ENCODE measurements at regions not wholly inside any gene's neighbourhood (a gene's known extent, or its start where the extent isn't known, plus 50 kb on each side); places are given as distances from the start of the nearest gene placed in this dataset.

DNA sequence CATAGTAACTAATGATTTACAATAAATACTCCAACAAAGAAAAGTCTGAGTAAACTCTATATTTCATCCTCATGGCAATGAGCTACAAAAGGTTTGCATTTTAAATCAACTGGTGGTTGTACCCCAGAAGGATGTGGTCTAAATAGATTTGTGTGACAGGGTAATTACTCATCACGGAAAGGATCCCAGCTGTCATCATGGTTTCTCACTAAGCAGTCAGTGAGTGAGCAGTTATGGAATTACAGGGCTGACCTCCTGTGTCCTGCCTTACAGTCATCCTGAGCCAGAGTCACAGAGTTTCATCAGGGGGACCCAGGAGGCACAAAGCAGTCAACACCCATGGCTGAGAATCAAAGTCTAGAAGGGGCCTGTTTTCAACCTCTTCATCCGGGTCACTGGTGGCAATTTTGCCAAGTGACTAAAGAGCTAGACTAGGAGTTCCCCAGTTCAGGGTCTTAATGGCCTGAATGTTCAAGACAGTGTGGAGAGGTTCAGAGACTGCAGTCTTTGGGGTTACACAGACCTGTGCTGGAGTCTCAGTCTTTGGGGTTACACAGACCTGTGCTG lies 210.7 kb upstream of the SLC24A2 start:
- Histone ChIP-seq H3K4me1 (ENCODE audit: insufficient read depth, insufficient read length) (no peaks in the 10 kb centered on the region), H3K4me3 (ENCODE audit: insufficient read length, low read depth) (no peak overlapping the region), H3K36me3 (ENCODE audit: insufficient read depth, insufficient read length, low read length) (no peaks in the 10 kb centered on the region), H3K9ac (ENCODE audit: insufficient read length, low read depth) (no peak overlapping the region), H3K27me3 (ENCODE audit: insufficient read depth, insufficient read length) (no peaks in the 10 kb centered on the region), H3K9me3 (ENCODE audit: insufficient read depth, low read length) (no peaks in the 10 kb centered on the region)
- DNase-seq (ENCODE audit: low read depth, low spot score) = no peak
- TF ChIP-seq YY1 (IDR thresholded peaks at IDR 0.05; ENCODE audit: insufficient read depth, insufficient read length) = no peak
- no peak for TF ChIP-seq ZNF274 (IDR thresholded peaks at IDR 0.05; ENCODE audit: low read depth, low read length)
- no peak for TF ChIP-seq SUZ12 (IDR thresholded peaks at IDR 0.05; ENCODE audit: extremely low read depth, insufficient read depth, insufficient read length)

DNA sequence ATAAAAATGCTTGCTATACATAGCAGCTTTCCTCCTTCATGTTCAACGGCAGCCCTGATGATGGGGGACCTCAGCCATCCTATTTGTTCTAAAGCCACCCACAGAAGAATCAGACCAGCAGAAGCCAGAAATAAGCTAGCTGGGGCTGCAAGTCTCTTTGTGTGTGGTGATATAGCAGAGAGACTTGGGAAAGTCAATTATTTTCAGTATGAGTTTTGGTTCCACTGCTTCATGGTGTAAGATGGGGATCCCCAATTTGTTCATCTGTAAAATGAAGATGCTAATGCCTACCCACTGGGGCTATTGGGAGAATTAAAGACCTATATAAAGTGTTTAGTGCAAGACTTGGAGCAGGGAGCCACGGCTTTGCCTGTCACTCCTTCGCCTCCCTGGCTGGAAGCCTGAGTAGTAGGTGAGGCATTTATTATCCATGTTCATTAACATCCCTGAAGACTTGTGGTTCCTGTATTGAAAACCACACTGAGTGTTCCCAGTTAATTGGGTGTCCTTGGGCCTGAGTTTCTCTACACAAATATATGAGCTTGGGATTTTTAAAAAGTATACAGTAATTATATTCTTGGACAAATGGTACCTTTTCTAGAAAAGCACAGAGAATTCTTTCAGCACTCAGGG lies 210.1 kb upstream of the SLC24A2 start:
- Histone ChIP-seq H3K9ac (ENCODE audit: insufficient read length, low read depth) (no peak overlapping the region), H3K9me3 (ENCODE audit: insufficient read depth, low read length) (no peaks in the 10 kb centered on the region), H3K4me1 (ENCODE audit: insufficient read depth, insufficient read length) (no peaks in the 10 kb centered on the region), H3K27me3 (ENCODE audit: insufficient read depth, insufficient read length) (no peaks in the 10 kb centered on the region), H3K4me3 (ENCODE audit: insufficient read length, low read depth) (no peak overlapping the region), H3K36me3 (ENCODE audit: insufficient read depth, insufficient read length, low read length) (no peaks in the 10 kb centered on the region)
- no peak for TF ChIP-seq ZNF274 (IDR thresholded peaks at IDR 0.05; ENCODE audit: low read depth, low read length)
- no peak for TF ChIP-seq YY1 (IDR thresholded peaks at IDR 0.05; ENCODE audit: insufficient read depth, insufficient read length)
- no peak for TF ChIP-seq SUZ12 (IDR thresholded peaks at IDR 0.05; ENCODE audit: extremely low read depth, insufficient read depth, insufficient read length)
- DNase-seq (ENCODE audit: low read depth, low spot score) = no peak

DNA sequence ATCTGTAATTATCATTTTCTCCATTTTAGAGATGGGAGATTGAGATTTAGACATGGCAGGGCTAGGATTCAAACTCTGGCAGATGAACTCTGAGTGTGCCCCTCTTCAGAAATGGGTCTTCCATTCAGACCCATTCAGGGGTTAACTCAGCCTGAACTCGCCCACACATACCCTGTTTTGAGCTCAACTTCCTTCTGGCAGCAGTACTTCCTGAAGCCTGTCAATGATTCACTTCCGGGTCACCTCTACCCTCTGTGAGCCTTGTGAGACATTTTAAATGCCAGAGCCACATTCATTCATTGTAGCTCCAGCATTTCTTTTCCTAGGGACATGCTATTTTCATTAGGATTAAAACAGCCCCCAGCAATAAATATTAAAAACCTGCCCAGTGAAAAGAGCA lies 209.3 kb upstream of the SLC24A2 start:
- H3K4me3 ChIP-seq (ENCODE audit: insufficient read length, low read depth) = no peak overlapping the region
- no peaks in the 10 kb centered on the region for H3K4me1 ChIP-seq (ENCODE audit: insufficient read depth, insufficient read length)
- H3K9ac ChIP-seq (ENCODE audit: insufficient read length, low read depth) = no peak overlapping the region
- DNase-seq (ENCODE audit: low read depth, low spot score) = no peak
- no peak for TF ChIP-seq SUZ12 (IDR thresholded peaks at IDR 0.05; ENCODE audit: extremely low read depth, insufficient read depth, insufficient read length)
- no peak for TF ChIP-seq ZNF274 (IDR thresholded peaks at IDR 0.05; ENCODE audit: low read depth, low read length)
- no peak for TF ChIP-seq YY1 (IDR thresholded peaks at IDR 0.05; ENCODE audit: insufficient read depth, insufficient read length)
- no peaks in the 10 kb centered on the region for H3K36me3 ChIP-seq (ENCODE audit: insufficient read depth, insufficient read length, low read length)
- H3K27me3 ChIP-seq (ENCODE audit: insufficient read depth, insufficient read length) = no peaks in the 10 kb centered on the region
- H3K9me3 ChIP-seq (ENCODE audit: insufficient read depth, low read length) = no peaks in the 10 kb centered on the region

DNA sequence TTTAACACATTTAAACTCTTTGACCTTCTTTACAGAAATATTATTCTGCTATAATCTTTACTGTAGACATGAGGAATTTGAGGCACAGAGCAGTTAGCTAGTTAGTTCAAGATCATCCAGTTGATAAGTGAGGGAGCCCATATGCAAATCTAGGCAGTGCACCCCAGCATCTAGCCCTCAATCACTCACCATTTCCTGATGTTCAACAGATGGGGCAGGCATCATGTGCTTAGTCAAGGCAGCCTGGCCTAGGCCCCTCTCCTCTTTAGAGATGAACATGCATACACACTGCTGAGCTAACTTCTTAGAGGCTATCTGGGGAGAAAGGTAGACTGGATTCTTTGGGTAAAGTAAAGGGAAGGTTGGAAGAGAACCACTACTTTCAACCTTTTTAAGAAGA lies 206.8 kb upstream of the SLC24A2 start:
- DNase-seq (ENCODE audit: low read depth, low spot score) = no peak
- TF ChIP-seq ZNF274 (IDR thresholded peaks at IDR 0.05; ENCODE audit: low read depth, low read length) (no peak), YY1 (IDR thresholded peaks at IDR 0.05; ENCODE audit: insufficient read depth, insufficient read length) (no peak), SUZ12 (IDR thresholded peaks at IDR 0.05; ENCODE audit: extremely low read depth, insufficient read depth, insufficient read length) (no peak)
- H3K9me3 ChIP-seq (ENCODE audit: insufficient read depth, low read length) = no peaks in the 10 kb centered on the region
- no peak overlapping the region for H3K4me3 ChIP-seq (ENCODE audit: insufficient read length, low read depth)
- H3K4me1 ChIP-seq (ENCODE audit: insufficient read depth, insufficient read length) = no peaks in the 10 kb centered on the region
- H3K27me3 ChIP-seq (ENCODE audit: insufficient read depth, insufficient read length) = no peaks in the 10 kb centered on the region
- H3K9ac ChIP-seq (ENCODE audit: insufficient read length, low read depth) = no peak overlapping the region
- no peaks in the 10 kb centered on the region for H3K36me3 ChIP-seq (ENCODE audit: insufficient read depth, insufficient read length, low read length)

DNA sequence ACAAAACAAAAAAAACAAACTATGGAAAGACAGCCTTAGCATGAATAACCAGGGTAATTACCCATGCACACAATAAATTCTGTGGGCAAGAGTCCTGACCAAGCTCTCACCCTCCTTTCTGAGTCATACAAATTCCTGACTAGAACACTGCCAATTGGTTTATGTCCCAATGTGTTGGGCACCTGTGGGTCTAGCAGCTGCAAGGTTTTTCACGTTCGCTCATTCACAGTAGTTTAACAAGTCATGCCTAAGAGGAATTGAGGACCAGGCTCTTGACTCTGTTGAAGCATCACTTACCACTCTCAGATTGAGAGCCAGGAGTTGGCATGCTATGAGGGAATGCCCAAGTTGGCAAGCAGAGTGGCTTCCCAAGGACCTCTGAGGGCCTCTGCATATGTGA lies 205.5 kb upstream of the SLC24A2 start:
- TF ChIP-seq YY1 (IDR thresholded peaks at IDR 0.05; ENCODE audit: insufficient read depth, insufficient read length) (no peak), SUZ12 (IDR thresholded peaks at IDR 0.05; ENCODE audit: extremely low read depth, insufficient read depth, insufficient read length) (no peak), ZNF274 (IDR thresholded peaks at IDR 0.05; ENCODE audit: low read depth, low read length) (no peak)
- no peak overlapping the region for H3K9ac ChIP-seq (ENCODE audit: insufficient read length, low read depth)
- no peaks in the 10 kb centered on the region for H3K9me3 ChIP-seq (ENCODE audit: insufficient read depth, low read length)
- no peak overlapping the region for H3K4me3 ChIP-seq (ENCODE audit: insufficient read length, low read depth)
- H3K36me3 ChIP-seq (ENCODE audit: insufficient read depth, insufficient read length, low read length) = no peaks in the 10 kb centered on the region
- no peaks in the 10 kb centered on the region for H3K27me3 ChIP-seq (ENCODE audit: insufficient read depth, insufficient read length)
- H3K4me1 ChIP-seq (ENCODE audit: insufficient read depth, insufficient read length) = no peaks in the 10 kb centered on the region
- DNase-seq (ENCODE audit: low read depth, low spot score) = no peak

DNA sequence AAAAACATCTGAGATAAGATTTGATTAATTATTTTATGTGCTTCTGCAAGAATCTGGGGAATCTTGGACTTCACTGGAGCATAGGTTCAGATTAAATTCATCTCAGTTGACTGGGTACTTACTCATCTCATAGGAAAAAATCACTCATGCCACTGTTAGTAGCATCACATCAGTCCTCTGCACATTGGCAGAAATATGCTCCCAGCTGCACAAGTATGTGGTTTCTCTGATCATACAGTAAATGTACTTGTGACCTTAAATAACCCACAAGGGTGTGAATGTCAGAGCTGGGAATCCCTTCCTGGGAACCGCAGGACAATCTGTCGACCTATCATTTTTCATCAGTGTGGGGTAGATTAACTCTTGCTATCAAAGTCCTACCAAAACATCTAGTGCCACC lies 203.7 kb upstream of the SLC24A2 start:
- no peaks in the 10 kb centered on the region for H3K36me3 ChIP-seq (ENCODE audit: insufficient read depth, insufficient read length, low read length)
- H3K4me1 ChIP-seq (ENCODE audit: insufficient read depth, insufficient read length) = no peaks in the 10 kb centered on the region
- no peak overlapping the region for H3K4me3 ChIP-seq (ENCODE audit: insufficient read length, low read depth)
- no peak overlapping the region for H3K9ac ChIP-seq (ENCODE audit: insufficient read length, low read depth)
- no peak for DNase-seq (ENCODE audit: low read depth, low spot score)
- TF ChIP-seq YY1 (IDR thresholded peaks at IDR 0.05; ENCODE audit: insufficient read depth, insufficient read length) (no peak), ZNF274 (IDR thresholded peaks at IDR 0.05; ENCODE audit: low read depth, low read length) (no peak), SUZ12 (IDR thresholded peaks at IDR 0.05; ENCODE audit: extremely low read depth, insufficient read depth, insufficient read length) (no peak)
- no peaks in the 10 kb centered on the region for H3K27me3 ChIP-seq (ENCODE audit: insufficient read depth, insufficient read length)
- H3K9me3 ChIP-seq (ENCODE audit: insufficient read depth, low read length) = no peaks in the 10 kb centered on the region

DNA sequence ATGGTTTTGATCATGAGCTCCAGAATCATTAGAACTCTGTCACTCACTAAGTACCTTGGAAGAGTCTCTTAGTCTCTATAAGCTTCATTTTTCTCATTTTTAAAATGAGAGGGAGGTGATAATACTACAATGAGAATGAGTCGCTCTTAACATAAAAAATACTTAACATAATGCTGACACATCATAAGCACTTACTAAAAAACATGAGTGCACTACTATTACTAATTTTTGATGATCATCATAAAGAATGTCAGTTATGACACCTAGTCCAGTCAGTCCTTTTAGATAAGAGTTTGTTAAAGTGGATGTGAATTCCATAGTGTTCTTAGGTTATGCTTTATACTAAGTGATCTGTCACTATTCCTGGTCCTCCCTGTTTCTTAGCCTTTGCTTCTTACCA lies 200.4 kb upstream of the SLC24A2 start:
- H3K9me3 ChIP-seq (ENCODE audit: insufficient read depth, low read length) = no peaks in the 10 kb centered on the region
- H3K36me3 ChIP-seq (ENCODE audit: insufficient read depth, insufficient read length, low read length) = no peaks in the 10 kb centered on the region
- TF ChIP-seq ZNF274 (IDR thresholded peaks at IDR 0.05; ENCODE audit: low read depth, low read length) (no peak), YY1 (IDR thresholded peaks at IDR 0.05; ENCODE audit: insufficient read depth, insufficient read length) (no peak), SUZ12 (IDR thresholded peaks at IDR 0.05; ENCODE audit: extremely low read depth, insufficient read depth, insufficient read length) (no peak)

More for the DNA sequence above, 200.4 kb upstream of the SLC24A2 start:
- H3K9ac ChIP-seq (ENCODE audit: insufficient read length, low read depth) = no peak overlapping the region
- H3K4me1 ChIP-seq (ENCODE audit: insufficient read depth, insufficient read length) = no peaks in the 10 kb centered on the region
- H3K27me3 ChIP-seq (ENCODE audit: insufficient read depth, insufficient read length) = no peaks in the 10 kb centered on the region
- no peak overlapping the region for H3K4me3 ChIP-seq (ENCODE audit: insufficient read length, low read depth)
- DNase-seq (ENCODE audit: low read depth, low spot score) = no peak
